ENCODE measurements at regions not wholly inside any gene's neighbourhood (a gene's known extent, or its start where the extent isn't known, plus 50 kb on each side); places are given as distances from the start of the nearest gene placed in this dataset.

DNA sequence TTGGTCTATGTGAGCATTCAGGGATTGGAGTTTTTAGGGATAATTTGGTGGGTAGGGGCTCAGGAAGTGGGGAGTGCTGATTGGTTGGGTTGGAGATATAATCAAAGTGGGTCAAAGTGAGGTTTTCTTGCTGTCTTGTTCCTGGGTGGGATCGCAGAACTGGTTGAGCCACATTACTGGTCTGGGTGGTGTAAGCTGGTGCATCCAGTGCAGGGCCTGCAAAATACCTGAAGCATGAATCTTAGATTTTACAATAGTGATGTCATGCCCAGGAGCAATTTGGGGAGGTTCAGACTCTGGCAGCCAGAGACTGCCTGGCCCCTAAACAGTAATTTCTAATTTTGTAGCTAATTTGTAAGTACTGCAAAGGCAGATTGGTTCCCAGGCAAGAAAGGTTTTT is 665.6 kb upstream of the PRKX start:
- no peak for TF ChIP-seq JUND (IDR thresholded peaks at IDR 0.05; ENCODE audit: low read depth)
- in situ Hi-C loops (cut with HindIII; ENCODE audit: low pct_unique_long_range_greater_than_20kb, low sequenced_read_pairs), result no loop called here
- DNase-seq (ENCODE audit: low read depth in 1 of 2, low spot score in 1 of 2), result peak in 1 of 2 experiments; percentile 2

DNA sequence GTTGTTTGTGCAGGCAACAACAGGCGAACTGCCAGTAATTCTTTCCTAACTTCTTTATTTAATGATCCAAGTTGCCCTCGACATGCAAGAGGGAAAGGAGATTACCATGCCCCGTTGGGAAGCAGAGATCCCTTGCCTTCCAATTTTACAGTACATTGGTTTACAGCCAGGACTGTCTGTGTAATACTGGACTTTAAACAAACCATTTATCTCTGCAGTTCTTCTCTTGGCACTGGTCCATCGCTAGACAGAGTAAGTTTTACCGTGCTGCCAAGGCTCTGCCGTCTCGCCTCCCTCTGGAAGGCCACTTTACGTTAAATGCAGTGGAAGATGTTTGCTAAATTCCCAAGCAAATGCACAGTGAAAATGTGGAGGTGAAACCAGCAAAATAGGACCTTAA is 660.3 kb upstream of the PRKX start:
- no peak for TF ChIP-seq JUND (IDR thresholded peaks at IDR 0.05; ENCODE audit: low read depth)
- DNase-seq (ENCODE audit: low read depth in 1 of 2, low spot score in 1 of 2), result no peak
- in situ Hi-C loops (cut with HindIII; ENCODE audit: low pct_unique_long_range_greater_than_20kb, low sequenced_read_pairs), result no loop called here

DNA sequence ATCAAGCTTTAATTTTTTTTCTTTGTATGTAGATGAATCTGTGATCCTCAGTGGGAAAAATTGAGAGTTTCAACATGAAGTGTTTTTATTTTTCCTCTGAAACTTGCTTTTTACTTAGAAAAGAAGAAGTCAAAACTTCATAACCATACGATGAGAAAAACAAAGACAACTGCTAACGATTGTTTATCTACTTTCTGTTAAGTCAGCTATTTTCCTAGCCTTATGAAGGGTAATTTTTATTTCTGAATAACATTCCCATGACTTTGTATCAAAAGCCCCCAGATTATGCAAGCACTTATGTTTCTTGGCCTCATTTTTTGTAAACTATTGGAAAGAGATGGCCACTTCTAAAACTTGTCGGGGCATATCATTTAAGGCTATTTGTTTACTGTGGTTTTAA is 645.1 kb upstream of the PRKX start:
- TF ChIP-seq JUND (IDR thresholded peaks at IDR 0.05; ENCODE audit: low read depth), result no peak

DNA sequence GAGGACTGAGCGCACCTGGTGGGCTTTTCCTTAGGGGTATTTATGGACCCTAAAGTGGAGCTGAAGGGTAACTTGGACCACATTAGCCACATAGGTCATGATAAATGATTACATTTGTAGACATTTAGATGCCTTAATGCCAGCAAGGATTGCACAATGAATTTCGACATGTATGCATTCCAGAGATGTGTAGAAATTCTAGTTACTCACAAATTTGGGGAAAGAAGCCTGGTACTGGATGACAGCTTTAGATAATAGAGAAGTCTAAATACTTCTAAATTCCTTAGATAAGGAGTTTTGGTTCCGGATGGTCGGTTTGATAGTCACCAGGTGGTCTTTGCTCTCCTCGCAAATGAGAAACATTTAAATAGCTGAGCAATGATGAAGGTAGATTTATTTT is 609.5 kb upstream of the PRKX start:
- in situ Hi-C loops (cut with HindIII; ENCODE audit: low pct_unique_long_range_greater_than_20kb, low sequenced_read_pairs), result no loop called here
- DNase-seq (ENCODE audit: low read depth in 1 of 2, low spot score in 1 of 2), result no peak
- no peak for TF ChIP-seq JUND (IDR thresholded peaks at IDR 0.05; ENCODE audit: low read depth)

More for the DNA sequence above, 645.1 kb upstream of the PRKX start:
- no peak for DNase-seq (ENCODE audit: low read depth in 1 of 2, low spot score in 1 of 2)
- in situ Hi-C loops (cut with HindIII; ENCODE audit: low pct_unique_long_range_greater_than_20kb, low sequenced_read_pairs), result no loop called here

DNA sequence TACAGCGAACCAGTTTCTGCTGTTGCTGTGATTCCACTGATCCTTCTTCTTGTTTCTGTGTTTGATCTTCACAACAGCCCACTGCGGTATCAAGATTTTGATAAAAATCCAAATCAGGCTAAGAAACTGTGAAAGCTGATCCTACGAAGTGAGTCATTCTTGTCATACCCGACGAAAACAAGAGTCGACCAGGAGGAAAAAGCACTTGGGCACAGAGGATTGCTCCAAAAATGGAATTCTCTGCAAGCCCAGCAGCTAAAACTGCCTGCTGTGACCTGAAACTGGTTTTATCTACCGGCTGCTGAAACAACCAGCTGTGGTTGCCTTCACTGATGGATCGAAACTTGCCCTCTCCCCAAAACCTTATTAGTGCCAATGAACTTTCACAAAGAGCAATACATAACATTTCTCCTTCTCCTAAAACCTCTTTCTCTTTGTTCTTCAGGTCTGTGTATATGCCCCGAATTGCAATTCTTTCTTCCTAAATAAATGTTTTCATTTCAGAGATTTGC is 607.0 kb upstream of the PRKX start:
- no peak for DNase-seq (ENCODE audit: low read depth in 1 of 2, low spot score in 1 of 2)
- in situ Hi-C loops (cut with HindIII; ENCODE audit: low pct_unique_long_range_greater_than_20kb, low sequenced_read_pairs), result no loop called here
- TF ChIP-seq JUND (IDR thresholded peaks at IDR 0.05; ENCODE audit: low read depth), result no peak

DNA sequence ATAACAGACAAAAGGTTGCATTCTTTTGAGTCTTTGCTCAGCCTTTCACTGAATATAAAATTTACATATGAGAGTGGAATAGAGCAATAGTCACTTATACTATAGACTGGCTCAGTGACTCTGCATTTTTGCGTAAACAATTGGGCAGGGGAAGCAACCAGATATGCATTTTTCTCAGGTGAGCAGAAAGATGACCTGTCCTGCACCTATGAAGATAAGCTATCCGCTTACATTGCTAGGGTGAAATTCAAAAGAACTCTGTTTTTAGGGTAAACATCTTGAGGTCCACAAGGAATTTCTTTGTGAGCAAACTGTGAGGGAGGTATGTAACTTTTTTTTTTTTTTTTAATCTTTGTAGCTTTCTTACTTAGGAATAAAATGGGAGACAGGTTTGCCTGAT is 602.4 kb upstream of the PRKX start:
- DNase-seq (ENCODE audit: low read depth in 1 of 2, low spot score in 1 of 2), result no peak
- no peak for TF ChIP-seq JUND (IDR thresholded peaks at IDR 0.05; ENCODE audit: low read depth)
- in situ Hi-C loops (cut with HindIII; ENCODE audit: low pct_unique_long_range_greater_than_20kb, low sequenced_read_pairs), result no loop called here

DNA sequence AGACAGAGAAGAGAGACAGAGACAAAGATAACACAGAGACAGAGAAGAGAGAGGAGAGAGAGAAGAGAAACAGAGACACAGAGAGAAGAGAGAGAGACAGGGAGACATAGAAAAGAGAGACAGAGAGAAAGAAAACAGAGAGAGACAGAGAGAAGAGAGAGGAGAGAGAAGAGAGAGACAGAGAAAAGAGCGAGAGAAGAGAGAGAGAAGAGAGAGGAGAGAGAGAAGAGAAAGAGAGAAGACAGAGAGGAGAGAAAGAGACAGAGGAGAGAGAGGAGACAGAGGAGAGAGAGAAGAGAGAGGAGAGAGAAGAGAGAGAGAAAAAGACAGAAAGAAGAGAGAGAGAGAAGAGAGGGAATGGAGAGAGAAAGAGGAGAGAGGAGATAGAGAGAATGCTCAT is 601.1 kb upstream of the PRKX start:
- TF ChIP-seq JUND (IDR thresholded peaks at IDR 0.05; ENCODE audit: low read depth), result no peak
- no peak for DNase-seq (ENCODE audit: low read depth in 1 of 2, low spot score in 1 of 2)
- in situ Hi-C loops (cut with HindIII; ENCODE audit: low pct_unique_long_range_greater_than_20kb, low sequenced_read_pairs), result no loop called here

DNA sequence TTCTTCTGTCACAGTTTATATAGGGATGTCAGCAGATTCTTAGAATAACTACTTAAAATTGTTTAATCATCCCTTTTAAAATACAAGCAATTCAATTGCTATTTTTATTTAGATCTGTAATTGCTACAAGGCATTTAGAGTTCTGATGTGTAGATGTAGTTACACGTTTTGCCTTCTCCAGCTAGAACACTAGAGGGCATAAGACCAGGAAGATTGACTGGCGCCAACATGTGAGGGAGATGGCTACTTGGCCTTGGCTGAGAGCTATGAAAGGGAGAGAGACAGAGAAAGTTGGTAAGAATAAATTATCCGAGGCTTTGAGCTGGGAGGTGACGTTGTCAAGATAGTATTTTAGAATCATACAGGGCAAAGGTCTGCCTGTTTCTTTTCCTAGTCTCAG is 563.7 kb upstream of the PRKX start:
- in situ Hi-C loops (cut with HindIII; ENCODE audit: low pct_unique_long_range_greater_than_20kb, low sequenced_read_pairs), result no loop called here

DNA sequence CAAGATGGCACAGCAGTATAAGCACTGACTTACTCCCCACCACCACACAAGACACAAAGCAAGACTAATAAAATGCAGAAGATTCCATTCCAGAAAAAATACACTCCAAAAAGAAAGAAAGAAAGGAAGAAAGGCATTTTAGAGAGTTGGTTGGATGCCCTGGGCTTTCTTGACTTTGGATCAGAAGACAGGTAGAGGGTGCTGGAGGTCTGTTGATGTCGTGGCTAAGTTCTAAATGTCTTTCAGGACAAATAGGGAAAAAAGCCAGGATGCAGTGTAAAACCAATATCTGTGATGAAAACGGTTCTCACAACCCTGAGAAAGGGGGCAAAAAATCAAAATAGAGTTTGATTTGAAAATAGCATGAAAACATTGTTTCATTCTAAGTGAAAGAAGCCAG is 555.2 kb upstream of the PRKX start:
- DNase-seq (ENCODE audit: low read depth in 1 of 2, low spot score in 1 of 2), result no peak
- in situ Hi-C loops (cut with HindIII; ENCODE audit: low pct_unique_long_range_greater_than_20kb, low sequenced_read_pairs), result no loop called here
- TF ChIP-seq JUND (IDR thresholded peaks at IDR 0.05; ENCODE audit: low read depth), result no peak

More for the DNA sequence above, 563.7 kb upstream of the PRKX start:
- DNase-seq (ENCODE audit: low read depth in 1 of 2, low spot score in 1 of 2), result peak in 1 of 2 experiments; percentile 12
- TF ChIP-seq JUND (IDR thresholded peaks at IDR 0.05; ENCODE audit: low read depth), result no peak

DNA sequence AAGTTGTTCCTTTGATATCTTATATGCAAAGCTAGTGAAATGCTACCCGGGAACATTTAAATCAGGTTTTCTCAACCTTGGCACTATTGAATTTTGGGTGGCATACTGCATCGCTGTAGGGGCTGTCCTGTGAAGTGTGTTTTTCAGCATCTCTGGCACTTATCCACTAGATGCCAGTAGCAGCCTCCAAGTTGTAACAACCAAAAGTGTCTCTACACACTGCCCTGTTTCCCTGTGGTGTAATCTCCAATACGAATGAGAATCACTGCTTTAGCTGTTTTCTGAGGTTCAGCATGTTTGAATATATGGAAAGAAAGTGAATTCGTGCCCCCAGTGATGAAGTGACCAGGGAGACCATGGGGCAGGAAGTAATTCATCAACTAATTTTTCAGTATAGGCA is 551.6 kb upstream of the PRKX start:
- no peak for TF ChIP-seq JUND (IDR thresholded peaks at IDR 0.05; ENCODE audit: low read depth)
- in situ Hi-C loops (cut with HindIII; ENCODE audit: low pct_unique_long_range_greater_than_20kb, low sequenced_read_pairs), result no loop called here
- DNase-seq (ENCODE audit: low read depth in 1 of 2, low spot score in 1 of 2), result no peak

DNA sequence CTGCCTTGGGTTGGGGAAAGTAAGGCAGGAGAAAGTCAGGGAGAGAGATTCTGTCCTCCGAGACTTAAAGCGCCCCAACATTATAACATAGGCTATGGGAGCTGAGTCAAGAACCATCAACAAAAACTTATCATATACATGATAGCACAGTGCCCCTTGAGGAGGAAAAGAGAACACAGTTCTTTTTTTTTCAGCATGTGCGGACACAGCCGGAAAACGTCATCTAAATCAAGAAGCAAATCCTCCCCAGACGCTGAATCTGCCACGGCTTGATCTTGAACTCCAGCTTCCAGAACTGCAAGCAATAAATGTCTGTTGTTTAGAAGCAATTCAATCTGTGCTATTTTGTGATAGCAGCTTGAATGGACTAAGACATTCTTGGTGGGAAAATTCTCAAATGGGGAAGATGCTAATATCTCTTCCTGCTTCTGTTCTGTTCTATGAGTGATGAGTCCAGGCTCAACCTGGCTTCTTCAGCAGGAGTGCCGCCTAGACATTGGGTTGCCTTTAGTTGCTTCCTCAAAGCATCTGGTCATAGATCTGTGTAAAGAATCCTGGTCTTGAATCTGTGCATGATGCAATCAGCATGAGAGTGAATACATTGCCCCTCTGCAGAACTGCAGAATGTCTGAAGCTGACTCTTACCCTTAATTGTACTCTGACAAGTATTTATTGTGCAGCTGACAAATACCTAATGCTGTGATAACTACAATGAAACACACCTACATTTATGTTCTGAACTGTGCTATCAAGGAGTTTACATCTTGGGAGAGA is 549.8 kb upstream of the PRKX start:
- peak in 1 of 2 experiments; percentile 26 for DNase-seq (ENCODE audit: low read depth in 1 of 2, low spot score in 1 of 2)
- no peak for TF ChIP-seq JUND (IDR thresholded peaks at IDR 0.05; ENCODE audit: low read depth)
- in situ Hi-C loops (cut with HindIII; ENCODE audit: low pct_unique_long_range_greater_than_20kb, low sequenced_read_pairs), result no loop called here

DNA sequence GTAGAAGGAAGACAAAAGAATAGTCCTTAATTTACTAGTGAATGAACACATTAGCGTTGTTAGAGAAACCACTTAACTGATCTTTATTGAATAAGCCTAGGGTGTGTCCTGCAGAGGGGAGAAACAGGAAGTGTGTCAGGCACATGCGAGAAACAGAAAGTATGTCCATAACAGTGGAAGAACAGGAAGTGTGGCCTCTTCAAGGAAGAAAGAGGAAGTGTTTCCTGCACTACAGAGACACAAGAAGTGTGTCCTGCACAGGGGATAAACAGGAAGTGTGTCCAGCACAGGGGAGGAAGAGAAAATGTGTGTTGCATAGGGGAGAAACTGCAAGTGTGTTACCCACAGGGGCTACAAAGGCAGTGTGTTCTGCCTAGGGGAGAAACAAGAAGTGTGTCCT is 539.6 kb upstream of the PRKX start:
- TF ChIP-seq JUND (IDR thresholded peaks at IDR 0.05; ENCODE audit: low read depth), result no peak
- in situ Hi-C loops (cut with HindIII; ENCODE audit: low pct_unique_long_range_greater_than_20kb, low sequenced_read_pairs), result no loop called here
- DNase-seq (ENCODE audit: low read depth in 1 of 2, low spot score in 1 of 2), result no peak

DNA sequence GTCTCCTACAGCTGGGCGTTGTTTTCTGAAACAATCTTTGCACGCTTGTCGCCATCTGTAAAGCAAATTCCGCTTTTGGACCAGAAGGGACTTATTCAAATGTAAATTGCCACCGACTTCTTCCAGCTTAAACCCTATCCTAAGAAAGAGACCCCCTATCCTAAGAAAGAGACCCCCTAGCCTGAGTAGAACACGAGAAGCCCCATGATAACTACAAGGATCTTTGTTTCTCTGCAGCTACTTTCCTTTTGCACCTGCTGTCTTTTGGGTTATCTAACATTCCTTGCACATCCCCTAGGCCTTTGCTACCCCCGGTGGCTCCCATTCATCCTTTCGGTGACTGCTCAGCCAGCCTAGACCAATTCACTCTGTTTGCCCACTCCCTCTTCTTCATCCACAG is 536.0 kb upstream of the PRKX start:
- no peak for TF ChIP-seq JUND (IDR thresholded peaks at IDR 0.05; ENCODE audit: low read depth)
- no peak for DNase-seq (ENCODE audit: low read depth in 1 of 2, low spot score in 1 of 2)
- in situ Hi-C loops (cut with HindIII; ENCODE audit: low pct_unique_long_range_greater_than_20kb, low sequenced_read_pairs), result no loop called here

DNA sequence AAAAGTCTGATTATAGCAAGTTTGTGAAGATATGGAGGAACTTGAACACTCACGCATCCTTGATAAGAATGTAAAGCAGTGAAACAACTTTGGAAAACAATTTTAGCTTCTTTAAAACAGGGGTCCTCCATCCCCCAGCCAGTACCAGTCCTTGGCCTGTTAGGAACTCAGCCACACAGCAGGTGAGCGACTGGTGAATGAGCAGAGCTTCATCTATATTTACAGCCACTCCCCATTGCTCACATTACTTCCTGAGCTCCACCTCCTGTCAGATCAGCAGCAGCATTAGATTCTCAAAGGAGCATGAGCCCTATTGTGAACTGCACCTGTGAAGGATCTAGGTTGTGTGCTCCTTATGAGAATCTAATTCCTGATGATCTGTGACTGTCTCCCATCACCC is 530.3 kb upstream of the PRKX start:
- DNase-seq (ENCODE audit: low read depth in 1 of 2, low spot score in 1 of 2), result no peak
- in situ Hi-C loops (cut with HindIII; ENCODE audit: low pct_unique_long_range_greater_than_20kb, low sequenced_read_pairs), result no loop called here
- no peak for TF ChIP-seq JUND (IDR thresholded peaks at IDR 0.05; ENCODE audit: low read depth)
